ENCODE measurements at regions not wholly inside any gene's neighbourhood (a gene's known extent, or its start where the extent isn't known, plus 50 kb on each side); places are given as distances from the start of the nearest gene placed in this dataset.

DNA sequence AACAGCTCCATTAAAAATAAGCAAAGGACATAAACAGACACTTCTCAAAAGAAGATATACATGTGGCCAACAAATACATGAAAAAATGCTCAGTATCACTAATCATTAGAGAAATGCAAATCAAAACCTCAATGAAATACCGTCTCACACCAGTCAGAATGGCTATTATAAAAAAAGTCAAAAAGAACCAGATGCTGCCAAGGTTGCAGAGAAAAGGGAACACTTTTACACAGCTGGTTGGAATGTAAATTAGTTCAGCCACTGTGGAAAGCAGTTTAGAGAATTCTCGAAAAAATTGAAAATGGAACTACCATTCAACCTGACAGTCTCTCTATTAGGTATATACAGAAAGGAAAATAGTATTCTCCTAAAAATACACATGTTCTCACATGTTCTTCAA lies 102.4 kb upstream of the FIBIN start:
- no peaks in the 10 kb centered on the region for H3K36me3 ChIP-seq
- TF ChIP-seq, protein P1, sequence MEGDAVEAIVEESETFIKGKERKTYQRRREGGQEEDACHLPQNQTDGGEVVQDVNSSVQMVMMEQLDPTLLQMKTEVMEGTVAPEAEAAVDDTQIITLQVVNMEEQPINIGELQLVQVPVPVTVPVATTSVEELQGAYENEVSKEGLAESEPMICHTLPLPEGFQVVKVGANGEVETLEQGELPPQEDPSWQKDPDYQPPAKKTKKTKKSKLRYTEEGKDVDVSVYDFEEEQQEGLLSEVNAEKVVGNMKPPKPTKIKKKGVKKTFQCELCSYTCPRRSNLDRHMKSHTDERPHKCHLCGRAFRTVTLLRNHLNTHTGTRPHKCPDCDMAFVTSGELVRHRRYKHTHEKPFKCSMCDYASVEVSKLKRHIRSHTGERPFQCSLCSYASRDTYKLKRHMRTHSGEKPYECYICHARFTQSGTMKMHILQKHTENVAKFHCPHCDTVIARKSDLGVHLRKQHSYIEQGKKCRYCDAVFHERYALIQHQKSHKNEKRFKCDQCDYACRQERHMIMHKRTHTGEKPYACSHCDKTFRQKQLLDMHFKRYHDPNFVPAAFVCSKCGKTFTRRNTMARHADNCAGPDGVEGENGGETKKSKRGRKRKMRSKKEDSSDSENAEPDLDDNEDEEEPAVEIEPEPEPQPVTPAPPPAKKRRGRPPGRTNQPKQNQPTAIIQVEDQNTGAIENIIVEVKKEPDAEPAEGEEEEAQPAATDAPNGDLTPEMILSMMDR (IDR thresholded peaks at IDR 0.05; ENCODE audit: low read depth, low read length), result no peak

DNA sequence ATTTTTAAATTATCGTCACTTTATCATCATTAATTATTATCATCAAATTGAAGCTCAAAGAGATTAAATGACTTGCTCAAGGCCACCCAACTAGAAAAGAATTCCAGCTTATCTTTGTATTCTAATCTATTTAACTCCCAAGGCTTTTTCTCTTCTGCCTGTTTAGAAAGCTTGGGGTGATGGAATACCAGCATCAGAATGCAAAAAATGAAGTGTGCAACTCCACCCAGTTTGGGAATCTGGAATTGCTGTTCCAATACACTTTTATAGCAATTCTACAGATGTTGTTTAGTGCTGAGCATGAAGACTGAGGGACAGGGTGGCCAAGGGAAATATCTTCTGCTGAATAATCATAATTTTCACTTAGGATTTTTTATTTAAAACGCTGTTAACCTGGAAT lies 97.2 kb upstream of the FIBIN start:
- TF ChIP-seq, protein P1 (IDR thresholded peaks at IDR 0.05; ENCODE audit: low read depth, low read length), result no peak
- Histone ChIP-seq H3K4me1 (no peaks in the 10 kb centered on the region), H3K4me3 (ENCODE audit: low read depth, low read length) (no peak overlapping the region), H3K27me3 (no peaks in the 10 kb centered on the region), H3K9me3 (no peaks in the 10 kb centered on the region), H3K36me3 (no peaks in the 10 kb centered on the region)
- DNase-seq, result no peak

More for the DNA sequence above, 102.4 kb upstream of the FIBIN start:
- Histone ChIP-seq H3K4me1 (no peaks in the 10 kb centered on the region), H3K27me3 (no peaks in the 10 kb centered on the region), H3K9me3 (no peaks in the 10 kb centered on the region), H3K4me3 (ENCODE audit: low read depth, low read length) (no peak overlapping the region)
- DNase-seq, result no peak

DNA sequence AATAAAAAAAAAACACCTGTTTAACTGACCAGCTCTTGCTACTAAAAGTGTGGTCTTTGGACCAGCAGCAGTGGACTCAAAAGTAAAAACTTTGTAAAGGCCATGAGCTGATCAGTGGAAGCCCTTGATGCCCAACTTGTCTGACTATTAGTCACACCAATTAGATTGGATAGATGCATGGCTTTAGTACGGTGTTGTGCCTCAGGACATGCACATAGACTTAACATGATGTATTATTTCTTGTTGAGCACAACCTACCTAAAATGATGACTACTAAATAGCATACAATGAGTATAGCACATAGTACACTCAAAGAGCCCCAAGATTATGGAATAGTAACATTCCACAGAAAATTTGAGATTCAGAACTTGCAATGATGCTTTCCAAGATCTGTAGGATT lies 95.1 kb upstream of the FIBIN start:
- DNase-seq, result no peak
- no peaks in the 10 kb centered on the region for H3K4me1 ChIP-seq
- H3K9me3 ChIP-seq, result no peaks in the 10 kb centered on the region
- no peaks in the 10 kb centered on the region for H3K27me3 ChIP-seq
- no peaks in the 10 kb centered on the region for H3K36me3 ChIP-seq
- TF ChIP-seq, protein P1 (IDR thresholded peaks at IDR 0.05; ENCODE audit: low read depth, low read length), result no peak
- H3K4me3 ChIP-seq (ENCODE audit: low read depth, low read length), result no peak overlapping the region

DNA sequence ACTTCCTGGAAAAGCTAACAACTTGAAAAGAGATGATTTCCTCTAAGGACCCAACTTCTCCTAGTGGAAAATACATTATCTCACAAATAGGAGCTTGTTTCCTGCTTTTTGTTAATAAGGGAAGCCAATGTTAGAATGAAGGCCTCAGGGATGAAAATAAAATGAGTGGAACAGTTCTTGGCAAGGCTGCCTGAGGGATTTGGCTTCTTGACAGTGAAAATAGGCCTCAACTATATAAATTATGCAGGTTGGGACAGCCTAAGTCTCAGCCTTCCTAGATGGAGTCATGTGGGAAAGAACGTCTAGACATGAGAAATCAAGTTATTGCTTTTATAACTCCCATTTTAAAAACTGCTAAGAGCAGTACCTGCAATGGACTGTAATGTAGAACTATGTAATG lies 92.8 kb upstream of the FIBIN start:
- no peaks in the 10 kb centered on the region for H3K36me3 ChIP-seq
- no peak for DNase-seq
- no peak overlapping the region for H3K4me3 ChIP-seq (ENCODE audit: low read depth, low read length)
- no peaks in the 10 kb centered on the region for H3K9me3 ChIP-seq
- no peaks in the 10 kb centered on the region for H3K4me1 ChIP-seq
- TF ChIP-seq, protein P1 (IDR thresholded peaks at IDR 0.05; ENCODE audit: low read depth, low read length), result no peak
- H3K27me3 ChIP-seq, result no peaks in the 10 kb centered on the region

DNA sequence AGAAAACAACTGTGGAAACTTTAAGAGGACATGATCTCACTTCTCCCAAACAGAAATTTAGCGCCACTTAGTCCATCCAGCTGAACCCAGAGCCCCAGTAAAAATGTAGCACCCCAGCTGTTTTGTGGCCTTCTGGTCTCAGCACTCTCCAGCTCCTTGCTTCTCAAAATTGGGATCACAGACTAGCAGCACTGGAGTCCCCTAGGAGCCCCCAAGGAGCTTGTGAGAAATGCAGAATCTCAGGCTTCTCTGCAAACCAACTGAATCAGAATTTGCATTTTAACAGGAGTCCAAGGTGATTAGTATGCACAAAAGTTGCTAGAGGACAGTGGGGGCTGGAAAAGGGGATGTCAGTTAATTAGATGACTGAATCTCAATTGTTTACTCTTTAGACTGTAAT lies 89.8 kb upstream of the FIBIN start:
- Histone ChIP-seq H3K4me3 (ENCODE audit: low read depth, low read length) (no peak overlapping the region), H3K4me1 (no peaks in the 10 kb centered on the region), H3K9me3 (no peaks in the 10 kb centered on the region), H3K36me3 (no peaks in the 10 kb centered on the region), H3K27me3 (no peaks in the 10 kb centered on the region)
- no peak for DNase-seq
- TF ChIP-seq, protein P1 (IDR thresholded peaks at IDR 0.05; ENCODE audit: low read depth, low read length), result no peak

DNA sequence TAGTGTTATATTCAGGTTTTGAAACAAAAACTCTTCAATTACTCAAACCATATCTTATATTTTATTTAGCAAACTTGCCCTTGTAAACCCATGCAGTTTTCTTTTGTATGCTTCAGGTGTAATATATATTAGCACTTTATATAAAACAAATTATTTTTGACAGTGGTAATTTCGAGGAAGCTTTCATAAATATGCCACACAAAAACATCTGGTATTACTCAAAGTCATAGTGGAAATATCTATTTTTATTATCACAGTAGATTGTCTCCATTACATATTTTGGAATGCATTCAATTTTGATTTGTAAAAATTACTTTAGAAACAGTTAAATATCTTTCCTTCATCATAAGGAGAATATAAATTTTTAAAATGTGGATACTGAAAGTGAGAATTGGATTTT lies 89.1 kb upstream of the FIBIN start:
- H3K4me1 ChIP-seq, result no peaks in the 10 kb centered on the region
- TF ChIP-seq, protein P1 (IDR thresholded peaks at IDR 0.05; ENCODE audit: low read depth, low read length), result no peak
- no peaks in the 10 kb centered on the region for H3K27me3 ChIP-seq
- DNase-seq, result no peak
- H3K9me3 ChIP-seq, result no peaks in the 10 kb centered on the region
- H3K36me3 ChIP-seq, result no peaks in the 10 kb centered on the region
- H3K4me3 ChIP-seq (ENCODE audit: low read depth, low read length), result no peak overlapping the region
